ENCODE measurements at regions not wholly inside any gene's neighbourhood (a gene's known extent, or its start where the extent isn't known, plus 50 kb on each side); places are given as distances from the start of the nearest gene placed in this dataset.

DNA sequence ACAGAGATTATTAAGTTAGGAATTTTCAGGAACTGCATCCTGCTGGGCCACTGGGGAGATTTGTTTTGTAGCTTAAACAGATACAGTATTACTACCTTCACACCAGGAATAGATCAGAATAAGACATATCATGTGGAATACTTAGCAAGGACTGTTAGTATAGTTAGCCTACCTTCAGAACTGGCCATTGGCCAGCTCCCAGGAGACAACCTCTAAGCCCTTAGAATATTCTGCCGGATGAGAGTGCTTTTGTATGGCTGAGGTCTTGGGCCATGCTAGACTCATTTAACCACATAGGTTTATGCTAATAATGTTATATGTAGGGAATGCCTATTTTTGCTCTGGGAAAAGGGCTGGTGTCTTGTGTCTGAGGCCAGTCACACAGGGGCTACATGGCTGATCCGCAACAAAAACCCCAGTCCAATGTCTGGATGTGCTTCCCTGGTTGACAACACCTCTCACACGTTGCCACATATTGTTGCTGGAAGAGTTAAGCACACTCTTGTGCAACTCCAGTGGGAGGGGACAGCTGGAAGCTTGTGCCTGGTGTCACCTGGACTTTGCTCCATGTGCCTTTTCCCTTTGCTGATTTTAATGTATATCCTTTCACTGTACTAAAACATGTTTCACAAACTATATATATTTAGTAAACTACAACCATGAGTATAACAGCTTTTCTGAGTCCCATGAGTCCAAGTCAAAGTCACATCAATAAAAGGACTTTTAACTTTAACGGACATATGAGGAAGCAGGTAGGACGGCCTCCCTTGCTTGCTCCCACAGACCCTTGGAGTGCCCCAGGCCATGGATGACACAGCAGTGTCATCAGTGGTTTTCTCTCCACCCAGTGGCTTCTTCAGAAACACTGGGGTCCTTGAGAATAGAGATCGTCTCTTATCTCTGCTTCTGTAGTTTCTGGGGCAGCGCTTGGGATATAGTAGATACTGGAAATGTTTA, 118.0 kb upstream of the C3orf80 start:
- DNase-seq: no peak
- no peaks in the 10 kb centered on the region for H4K20me1 ChIP-seq (ENCODE audit: control insufficient read depth, insufficient read depth, insufficient read length)
- H4K5ac ChIP-seq (ENCODE audit: insufficient read length, low read depth, low read length): no peak overlapping the region
- H3K4me1 ChIP-seq (ENCODE audit: insufficient read depth, low read length): no peaks in the 10 kb centered on the region
- H3K27ac ChIP-seq (ENCODE audit: insufficient read length, low read depth, low read length): no peak overlapping the region
- no peaks in the 10 kb centered on the region for H3K79me1 ChIP-seq (ENCODE audit: insufficient read depth, low read depth, low read length, poor library complexity, severe bottlenecking)
- no peak overlapping the region for H2BK12ac ChIP-seq (ENCODE audit: insufficient read length, low read depth, low read length)
- TF ChIP-seq, protein P1, sequence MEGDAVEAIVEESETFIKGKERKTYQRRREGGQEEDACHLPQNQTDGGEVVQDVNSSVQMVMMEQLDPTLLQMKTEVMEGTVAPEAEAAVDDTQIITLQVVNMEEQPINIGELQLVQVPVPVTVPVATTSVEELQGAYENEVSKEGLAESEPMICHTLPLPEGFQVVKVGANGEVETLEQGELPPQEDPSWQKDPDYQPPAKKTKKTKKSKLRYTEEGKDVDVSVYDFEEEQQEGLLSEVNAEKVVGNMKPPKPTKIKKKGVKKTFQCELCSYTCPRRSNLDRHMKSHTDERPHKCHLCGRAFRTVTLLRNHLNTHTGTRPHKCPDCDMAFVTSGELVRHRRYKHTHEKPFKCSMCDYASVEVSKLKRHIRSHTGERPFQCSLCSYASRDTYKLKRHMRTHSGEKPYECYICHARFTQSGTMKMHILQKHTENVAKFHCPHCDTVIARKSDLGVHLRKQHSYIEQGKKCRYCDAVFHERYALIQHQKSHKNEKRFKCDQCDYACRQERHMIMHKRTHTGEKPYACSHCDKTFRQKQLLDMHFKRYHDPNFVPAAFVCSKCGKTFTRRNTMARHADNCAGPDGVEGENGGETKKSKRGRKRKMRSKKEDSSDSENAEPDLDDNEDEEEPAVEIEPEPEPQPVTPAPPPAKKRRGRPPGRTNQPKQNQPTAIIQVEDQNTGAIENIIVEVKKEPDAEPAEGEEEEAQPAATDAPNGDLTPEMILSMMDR (conservative IDR thresholded peaks at IDR 0.05): no peak
- no peak overlapping the region for H2BK5ac ChIP-seq (ENCODE audit: insufficient read length, low read length)
- no peak overlapping the region for H3K9ac ChIP-seq (ENCODE audit: extremely low read depth, insufficient read length, low read length)
- no peak overlapping the region for H4K8ac ChIP-seq (replicated peaks; ENCODE audit: insufficient read length, low read depth, low read length)
- no peak overlapping the region for H3K4me3 Mint-ChIP-seq
- H3K56ac ChIP-seq (ENCODE audit: insufficient read length, low read depth, low read length): no peak overlapping the region
- no peak overlapping the region for H3K14ac ChIP-seq (ENCODE audit: insufficient read depth, low read length)
- no peaks in the 10 kb centered on the region for H3K79me2 ChIP-seq (ENCODE audit: insufficient read depth, low read length)
- H3K9me3 Mint-ChIP-seq: no peaks in the 10 kb centered on the region
- H3K9me3 ChIP-seq (ENCODE audit: control insufficient read depth, low read depth, low read length): no peaks in the 10 kb centered on the region
- H2BK20ac ChIP-seq (ENCODE audit: low read depth, low read length, poor library complexity, severe bottlenecking): no peak overlapping the region
- no peak overlapping the region for H3K23ac ChIP-seq (ENCODE audit: insufficient read length, low read depth, low read length)
- H3K27me3 ChIP-seq (ENCODE audit: insufficient read depth, low read length): no peaks in the 10 kb centered on the region
- H2BK15ac ChIP-seq (ENCODE audit: low read depth, low read length): no peak overlapping the region
- no peak overlapping the region for H4K91ac ChIP-seq (ENCODE audit: insufficient read length, low read depth, low read length)
- H3K36me3 Mint-ChIP-seq (ENCODE audit: insufficient read depth in 1 of 3, low read depth in 3 of 3): no peaks in the 10 kb centered on the region
- H2AK5ac ChIP-seq (ENCODE audit: insufficient read length, low read length): no peak overlapping the region
- H3K4me2 ChIP-seq (ENCODE audit: insufficient read depth, insufficient read length, low read length): no peak overlapping the region
- H2AFZ ChIP-seq (ENCODE audit: low read length): no peak overlapping the region
- no peak overlapping the region for H3K18ac ChIP-seq (ENCODE audit: insufficient read length, low read depth, low read length)
- H3K27ac Mint-ChIP-seq: no peak overlapping the region
- no CpG with 5 or more reads among the region's 7 CpGs for WGBS (ENCODE audit: extremely low coverage, insufficient read length, low lambda C conversion rate)
- no peak overlapping the region for H3T11ph ChIP-seq (ENCODE audit: low read length)
- H2BK120ac ChIP-seq (ENCODE audit: low read depth, low read length, poor library complexity, severe bottlenecking): no peak overlapping the region
- H3K4me1 Mint-ChIP-seq: 0 out of 4 replicates have a peak, but pooled peaks cover 0 to 3% of the 10 kb centered on the region in 2 experiments
- no peaks in the 10 kb centered on the region for H3K23me2 ChIP-seq (ENCODE audit: insufficient read length, low read depth, low read length, poor library complexity, severe bottlenecking)
- H3K27me3 Mint-ChIP-seq (ENCODE audit: low read depth): peaks cover 1% of the 10 kb centered on the region; the same call in 1 of the 2 replicates
- H3K4ac ChIP-seq (ENCODE audit: low read depth, low read length): no peak overlapping the region
